Kidney epithelial cell (primary cell): ENCODE measurements at regions not wholly inside any gene's neighbourhood (a gene's known extent, or its start where the extent isn't known, plus 50 kb on each side); places are given as distances from the start of the nearest gene placed in this dataset.
"Not testable (repeated sequence)": the region's sequence is repeated elsewhere in the genome, so short reads cannot be mapped to it uniquely, and the experiment has no call there.

Experiments
- DNase-seq: peaks from one replicate; pipeline ENCODE4 v3.0.0-alpha.2; 2010; ENCODE audit warnings: low read depth
- H3K27me3 ChIP-seq: 2 replicates; pipeline ENCODE4 v1.6.0; 2011; ENCODE audit warnings: low read length; ENCODE audit not compliant: control insufficient read depth, insufficient read depth
- H3K36me3 ChIP-seq: 2 replicates; pipeline ENCODE4 v1.5.1; 2011; ENCODE audit warnings: low read length; ENCODE audit not compliant: control insufficient read depth, insufficient read depth
- H3K4me3 ChIP-seq: 2 replicates; pipeline ENCODE4 v1.5.1; 2011; ENCODE audit warnings: low read depth, mild to moderate bottlenecking, control low read depth, low read length
- CTCF ChIP-seq: IDR thresholded peaks from 2 replicates; pipeline ENCODE4 v1.5.1; 2011; ENCODE audit warnings: mild to moderate bottlenecking, moderate library complexity, low read length, control low read depth, inconsistent platforms; ENCODE audit not compliant: insufficient read depth, poor library complexity, severe bottlenecking

GRCh38 chr6:55100686-55101085 is 73.6 kb upstream of the HCRTR2 start:
- no peak for DNase-seq
- no peak for TF ChIP-seq CTCF
- Histone ChIP-seq H3K4me3 (no peak overlapping the region), H3K36me3 (no peaks in the 10 kb centered on the region), H3K27me3 (no peaks in the 10 kb centered on the region)

GRCh38 chr6:55101157-55101556 is 73.2 kb upstream of the HCRTR2 start:
- no peaks in the 10 kb centered on the region for H3K36me3 ChIP-seq
- H3K27me3 ChIP-seq, result no peaks in the 10 kb centered on the region
- no peak for TF ChIP-seq CTCF
- no peak overlapping the region for H3K4me3 ChIP-seq
- no peak for DNase-seq

GRCh38 chr6:55108134-55109130 is 65.9 kb upstream of the HCRTR2 start:
- no peak for TF ChIP-seq CTCF
- Histone ChIP-seq H3K27me3 (no peaks in the 10 kb centered on the region), H3K36me3 (no peaks in the 10 kb centered on the region), H3K4me3 (no peak overlapping the region)
- DNase-seq, result no peak

- TF ChIP-seq CTCF, result no peak
- Histone ChIP-seq H3K4me3 (no peak overlapping the region), H3K36me3 (no peaks in the 10 kb centered on the region), H3K27me3 (no peaks in the 10 kb centered on the region)
- no peak for DNase-seq
Measured at GRCh38 chr6:55117267-55117666, 57.0 kb upstream of the HCRTR2 start.

GRCh38 chr6:55124241-55124640 is 50.1 kb upstream of the HCRTR2 start:
- H3K27me3 ChIP-seq, DNase-seq, H3K4me3 ChIP-seq, H3K36me3 ChIP-seq: not testable (repeated sequence)
